GM21423 (cell line): ENCODE measurements at regions not wholly inside any gene's neighbourhood (a gene's known extent, or its start where the extent isn't known, plus 50 kb on each side); places are given as distances from the start of the nearest gene placed in this dataset.

Experiments
- ATAC-seq: cut with Tn5 transposase; IDR thresholded peaks from one replicate; pipeline ENCODE4 v1.9.1; 2021; ENCODE audit warnings: mild to moderate bottlenecking, moderate library complexity; ENCODE audit not compliant: unreplicated experiment

DNA sequence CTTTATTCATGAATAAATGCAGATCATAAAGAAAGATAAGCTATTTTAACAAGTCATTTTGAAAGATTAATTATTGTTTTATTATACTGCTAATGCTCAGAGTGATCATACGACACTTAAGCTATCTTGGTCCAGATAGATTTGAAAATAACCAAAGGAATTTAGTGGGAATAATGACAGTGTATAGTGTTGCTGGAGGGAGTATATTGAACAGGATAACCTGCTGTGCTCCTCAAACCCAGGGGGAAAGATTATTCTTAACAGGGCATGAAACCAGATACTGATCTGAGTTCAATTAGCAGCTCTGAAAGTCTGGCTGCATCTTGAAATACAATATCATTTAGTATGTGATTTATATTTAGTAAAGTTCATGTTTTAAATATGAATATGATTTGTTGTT, 216.3 kb upstream of the ITGA4 start:
- no peak for ATAC-seq

- ATAC-seq = no peak
These were observed 215.8 kb upstream of the ITGA4 start for GRCh38 chr2:181241366-181241765.

DNA sequence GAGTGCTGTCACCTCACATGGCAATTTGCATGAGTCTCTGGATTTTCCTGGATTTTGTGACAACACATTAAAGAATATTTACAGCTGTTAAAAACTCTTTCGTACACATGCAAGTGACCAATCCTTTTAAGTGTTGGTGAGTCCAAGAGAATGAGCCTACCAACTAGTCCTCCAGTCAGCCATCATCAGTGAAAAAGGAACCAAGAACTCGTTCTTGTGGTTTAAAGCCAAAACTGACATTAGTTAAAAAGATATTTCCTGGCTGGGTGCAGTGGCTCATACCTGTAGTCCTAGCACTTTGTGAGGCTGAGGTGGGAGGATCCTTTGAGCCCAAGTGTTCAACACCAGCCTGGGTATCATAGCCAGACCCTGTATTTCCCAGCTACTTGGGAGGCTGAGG, 215.4 kb upstream of the ITGA4 start:
- ATAC-seq = peak; percentile 90

- ATAC-seq = no peak
These were observed 214.9 kb upstream of the ITGA4 start for GRCh38 chr2:181242262-181242661.

GRCh38 chr2:181243319-181243718, 213.9 kb upstream of the ITGA4 start:
- ATAC-seq = no peak

GRCh38 chr2:181250691-181251090, 206.5 kb upstream of the ITGA4 start:
- ATAC-seq = no peak

DNA sequence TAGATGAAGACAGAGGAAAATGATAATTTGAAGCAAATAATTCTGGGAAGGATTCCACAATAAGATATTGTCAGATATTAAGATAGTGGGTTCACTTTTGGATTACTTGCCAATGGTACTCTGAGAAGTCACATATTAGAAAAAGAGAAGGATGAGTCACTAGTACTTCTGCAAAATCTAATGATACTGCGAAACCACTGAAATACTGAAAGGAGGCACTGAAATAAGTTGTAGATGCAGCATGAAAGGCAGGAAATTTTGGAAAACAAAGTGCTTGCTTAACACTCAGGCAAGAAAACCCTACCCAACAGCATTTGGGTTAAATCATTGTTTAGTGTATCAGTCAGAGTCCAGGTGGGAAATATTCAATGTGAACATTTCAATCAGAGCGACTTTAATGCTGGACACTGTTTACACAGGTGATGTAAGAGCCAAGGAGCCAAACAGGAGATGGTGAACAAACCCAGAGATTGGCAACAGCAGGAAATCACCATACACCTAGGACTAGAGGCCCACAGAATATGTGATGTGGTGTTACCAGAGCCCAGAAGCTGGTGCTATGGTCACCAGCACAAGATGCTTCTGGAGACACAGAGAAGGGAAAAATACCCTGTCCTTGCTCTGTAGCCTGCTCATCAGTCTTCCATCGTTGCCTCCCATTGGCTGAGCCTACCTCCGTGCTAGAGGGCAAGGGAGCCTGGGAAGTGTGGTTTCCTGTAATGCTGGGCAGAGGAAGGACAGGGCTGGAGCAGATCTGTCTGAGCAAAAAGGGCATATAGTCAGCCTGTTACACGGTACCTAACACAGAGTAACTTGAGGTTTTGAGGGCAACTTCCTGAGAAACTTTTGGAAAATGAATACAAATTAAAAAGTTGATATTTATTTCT, 204.7 kb upstream of the ITGA4 start:
- peak; percentile 53 for ATAC-seq

DNA sequence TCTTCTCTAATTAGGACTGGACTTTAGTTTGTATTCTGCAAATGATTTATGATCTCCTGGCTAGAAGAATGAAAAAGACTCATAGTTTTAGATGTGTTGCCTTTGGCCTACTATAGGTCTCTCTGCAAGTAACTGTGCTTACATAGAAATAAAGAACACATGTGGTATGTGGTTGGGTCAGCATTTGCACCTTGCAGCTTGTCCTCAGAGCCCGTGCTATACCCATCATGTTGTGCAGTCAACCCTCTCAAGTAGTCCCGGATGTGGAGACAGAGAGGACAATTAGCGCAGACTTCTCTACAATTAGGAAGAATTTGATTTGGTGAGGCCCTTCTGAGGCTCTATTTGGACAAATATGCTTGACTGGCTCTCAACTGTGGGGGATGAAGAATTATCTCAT, 203.7 kb upstream of the ITGA4 start:
- no peak for ATAC-seq

- ATAC-seq = no peak
These were observed 201.5 kb upstream of the ITGA4 start for GRCh38 chr2:181255651-181256050.

DNA sequence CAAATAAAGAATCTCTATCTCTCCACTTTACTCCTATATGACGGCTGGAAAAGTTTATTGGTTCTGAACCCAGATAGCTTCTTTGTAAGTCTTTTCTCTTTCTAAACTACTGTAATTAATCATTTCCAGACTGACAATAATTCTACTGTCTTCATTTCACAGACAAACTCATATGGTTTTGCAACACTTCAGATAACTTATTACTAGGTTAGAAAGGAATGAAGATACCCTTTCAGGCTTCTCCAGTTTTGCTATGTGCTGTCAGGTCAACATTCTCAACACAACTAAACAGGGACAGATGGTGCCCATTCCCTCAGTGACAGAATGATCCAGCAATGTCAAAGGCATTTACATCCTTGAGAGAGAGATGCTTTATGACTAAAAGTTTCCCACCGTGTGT, 198.5 kb upstream of the ITGA4 start:
- no peak for ATAC-seq

GRCh38 chr2:181262782-181263181, 194.4 kb upstream of the ITGA4 start:
- ATAC-seq = no peak

DNA sequence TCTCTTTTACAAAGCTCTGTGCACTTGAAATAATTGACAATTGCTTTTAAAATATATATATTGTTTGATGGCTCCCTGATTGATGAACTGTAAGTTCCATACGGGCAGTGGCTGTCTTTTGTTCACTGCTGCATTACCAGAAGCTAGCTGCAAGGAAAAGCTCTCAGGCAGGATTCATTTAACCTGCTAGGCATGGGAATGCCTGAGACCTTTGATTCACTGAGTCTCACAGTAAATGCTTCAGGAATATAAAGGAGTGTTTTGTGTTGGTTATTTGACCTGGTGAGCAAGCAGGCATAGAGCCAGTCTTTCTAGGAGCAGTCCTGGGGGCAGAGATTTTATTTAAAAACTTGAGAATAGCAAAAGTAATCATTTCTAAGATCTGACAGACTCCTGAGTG, 193.2 kb upstream of the ITGA4 start:
- ATAC-seq = no peak

DNA sequence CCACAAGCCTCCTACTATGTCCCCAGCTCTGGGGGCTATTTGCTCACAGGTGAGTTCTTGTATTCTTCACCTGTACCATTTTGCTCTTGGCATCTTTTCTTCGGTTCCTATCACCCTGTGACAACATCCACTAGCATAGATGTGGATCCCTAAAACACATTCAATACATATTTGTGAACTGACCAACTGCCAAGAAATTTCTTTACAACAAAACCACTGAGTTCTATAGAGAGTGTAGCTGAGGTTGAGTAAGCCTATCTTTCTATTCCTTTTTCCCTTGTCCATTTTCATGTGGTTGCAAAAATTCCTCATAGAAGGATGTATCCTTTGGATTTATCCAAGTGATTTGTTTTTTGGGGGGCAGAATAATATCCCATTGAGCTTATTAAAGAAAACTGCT, 192.7 kb upstream of the ITGA4 start:
- no peak for ATAC-seq

DNA sequence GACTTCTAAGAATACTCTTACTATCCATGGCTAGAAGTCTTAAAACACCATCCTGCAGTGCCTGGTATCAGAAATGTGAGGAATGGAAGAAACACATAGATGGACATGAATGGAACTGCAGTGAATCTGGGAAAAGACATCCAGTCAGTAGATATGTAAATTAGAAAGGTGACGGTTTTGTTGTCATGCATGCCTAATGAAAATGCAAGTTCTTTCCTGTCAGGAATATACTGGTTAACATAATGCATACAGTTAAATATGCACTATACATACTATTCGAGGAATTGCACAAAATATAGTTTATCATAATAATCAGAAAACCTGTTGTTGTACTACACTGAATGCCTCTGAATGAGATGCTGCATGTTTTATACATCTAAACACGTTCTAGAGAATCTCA, 190.6 kb upstream of the ITGA4 start:
- ATAC-seq = no peak

- no peak for ATAC-seq
These were observed 188.9 kb upstream of the ITGA4 start for GRCh38 chr2:181268174-181268867.

GRCh38 chr2:181273986-181274385, 183.2 kb upstream of the ITGA4 start:
- no peak for ATAC-seq

DNA sequence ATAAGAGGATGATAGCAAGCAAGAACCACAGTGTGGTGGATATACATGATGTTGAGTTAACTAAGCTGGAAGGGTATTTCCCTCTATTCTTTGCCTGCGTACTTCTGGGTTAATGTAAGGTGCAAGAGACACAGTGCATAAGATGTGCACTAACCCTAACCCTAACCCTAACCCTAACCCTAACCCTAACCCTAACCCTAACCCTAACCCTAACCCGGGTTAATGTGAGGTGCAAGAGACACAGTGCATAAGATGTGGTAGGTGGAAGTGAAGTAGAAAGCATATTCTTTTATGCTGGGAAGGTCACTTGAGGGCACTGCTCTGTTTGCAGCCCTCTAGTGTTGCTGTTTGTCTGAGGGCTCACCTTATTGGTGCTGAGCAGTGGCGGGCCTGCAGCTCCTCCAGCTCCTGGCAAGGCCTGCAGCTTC, 181.5 kb upstream of the ITGA4 start:
- ATAC-seq = no peak

- no peak for ATAC-seq
These were observed 175.9 kb upstream of the ITGA4 start for GRCh38 chr2:181281206-181281832.

DNA sequence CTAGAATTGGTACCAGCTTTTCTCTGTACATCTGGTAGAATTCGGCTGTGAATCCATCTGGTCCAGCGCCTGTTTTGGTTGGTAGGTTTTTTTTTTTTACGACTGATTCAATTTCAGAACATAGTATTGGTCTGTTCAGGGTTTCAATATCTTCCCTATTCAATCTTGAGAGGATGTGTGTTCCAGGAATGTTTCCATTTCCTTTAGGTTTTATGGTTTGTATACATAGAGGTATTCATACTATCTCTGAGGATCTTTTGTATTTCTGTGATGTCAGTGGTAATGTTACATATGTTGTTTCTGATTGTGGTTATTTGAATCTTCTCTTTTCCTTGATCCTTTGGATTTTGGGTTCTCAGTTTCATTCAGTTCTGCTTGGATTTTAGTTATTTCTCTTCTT, 172.1 kb upstream of the ITGA4 start:
- ATAC-seq = no peak

DNA sequence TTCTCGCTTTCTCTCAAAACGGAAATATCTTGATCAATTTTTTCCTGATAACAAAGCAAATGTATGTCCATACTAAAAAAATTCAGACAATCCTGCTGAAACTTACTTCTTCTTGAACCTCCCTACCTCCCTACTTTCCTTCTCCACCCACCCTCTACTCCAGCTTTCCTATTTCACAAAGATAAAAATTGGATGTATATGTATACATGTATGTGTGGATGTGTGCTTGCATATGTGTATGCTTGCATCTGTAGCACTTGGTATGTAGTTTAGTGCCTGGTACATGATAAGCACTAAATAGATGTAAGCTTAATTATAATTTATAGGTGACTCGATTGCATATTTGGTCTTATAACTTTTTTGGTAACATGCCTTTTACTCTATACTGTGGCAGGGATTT, 167.5 kb upstream of the ITGA4 start:
- no peak for ATAC-seq

DNA sequence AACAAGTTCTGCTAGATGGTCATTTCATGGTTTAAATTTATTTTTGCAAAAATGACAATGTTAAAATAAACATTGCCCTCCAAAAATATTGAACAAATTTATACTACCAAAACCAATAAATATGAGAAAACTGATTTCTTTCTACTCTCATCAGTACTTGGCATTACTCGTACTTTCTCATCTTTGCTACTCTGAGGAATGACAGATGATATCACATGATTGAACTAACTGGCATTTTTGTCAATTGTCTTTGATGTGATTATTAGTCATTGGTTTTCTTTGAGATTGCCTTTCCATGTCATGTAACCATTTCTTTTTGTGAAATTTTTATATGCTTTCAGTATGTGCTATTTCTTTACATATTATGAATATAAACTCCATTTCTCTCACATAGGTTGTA, 167.0 kb upstream of the ITGA4 start:
- ATAC-seq = no peak

DNA sequence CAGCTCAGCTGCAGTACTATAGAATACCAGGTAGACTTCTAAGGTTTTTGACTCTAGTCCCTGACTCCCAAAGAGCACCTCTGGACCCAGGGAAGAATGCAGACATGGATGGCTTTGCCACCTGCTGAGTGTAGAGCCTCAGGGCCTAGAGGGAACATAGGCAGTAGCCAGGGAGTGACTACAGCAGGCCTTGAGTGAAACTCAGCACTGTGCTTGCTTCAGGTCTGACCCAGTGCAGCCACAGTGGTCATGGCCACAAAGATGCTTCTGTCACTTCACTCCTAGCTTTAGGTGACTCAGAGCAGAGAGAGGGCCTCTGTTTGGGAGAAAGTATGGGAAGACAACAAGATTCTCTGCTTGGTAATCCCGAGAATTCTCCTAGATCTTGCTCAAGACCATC, 162.2 kb upstream of the ITGA4 start:
- no peak for ATAC-seq
